ENCODE measurements at regions not wholly inside any gene's neighbourhood (a gene's known extent, or its start where the extent isn't known, plus 50 kb on each side); places are given as distances from the start of the nearest gene placed in this dataset.
"Not testable (repeated sequence)": the region's sequence is repeated elsewhere in the genome, so short reads cannot be mapped to it uniquely, and the experiment has no call there.

GRCh38 chr4:16415751-16416150 is 189.5 kb upstream of the TAPT1 start:
- ChIA-PET CTCF (no interaction called here), POLR2A (no interaction called here)
- TF ChIP-seq, protein P1, sequence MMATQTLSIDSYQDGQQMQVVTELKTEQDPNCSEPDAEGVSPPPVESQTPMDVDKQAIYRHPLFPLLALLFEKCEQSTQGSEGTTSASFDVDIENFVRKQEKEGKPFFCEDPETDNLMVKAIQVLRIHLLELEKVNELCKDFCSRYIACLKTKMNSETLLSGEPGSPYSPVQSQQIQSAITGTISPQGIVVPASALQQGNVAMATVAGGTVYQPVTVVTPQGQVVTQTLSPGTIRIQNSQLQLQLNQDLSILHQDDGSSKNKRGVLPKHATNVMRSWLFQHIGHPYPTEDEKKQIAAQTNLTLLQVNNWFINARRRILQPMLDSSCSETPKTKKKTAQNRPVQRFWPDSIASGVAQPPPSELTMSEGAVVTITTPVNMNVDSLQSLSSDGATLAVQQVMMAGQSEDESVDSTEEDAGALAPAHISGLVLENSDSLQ (IDR thresholded peaks at IDR 0.05), result no peak
- no peak for TF ChIP-seq NFRKB (IDR thresholded peaks at IDR 0.05)
- TF ChIP-seq CTBP1 (IDR thresholded peaks at IDR 0.05; ENCODE audit: borderline replicate concordance), result no peak
- no peak for TF ChIP-seq FOXK2 (IDR thresholded peaks at IDR 0.05)
- TF ChIP-seq BHLHE40 (IDR thresholded peaks at IDR 0.05; ENCODE audit: borderline replicate concordance), result no peak
- no peak for TF ChIP-seq SUZ12 (IDR thresholded peaks at IDR 0.05)
- DNase-seq (ENCODE audit: extremely low spot score), result no peak

GRCh38 chr4:16413814-16414555 is 187.7 kb upstream of the TAPT1 start:
- CTCF ChIA-PET, result no interaction called here
- TF ChIP-seq TARDBP (IDR thresholded peaks at IDR 0.05), result no peak
- no peak for TF ChIP-seq FOXM1 (IDR thresholded peaks at IDR 0.05; ENCODE audit: borderline replicate concordance)
- no peak for TF ChIP-seq SP1 (IDR thresholded peaks at IDR 0.05)
- TF ChIP-seq LEF1 (IDR thresholded peaks at IDR 0.05; ENCODE audit: borderline replicate concordance), result no peak
- no peak for TF ChIP-seq L3MBTL2 (conservative IDR thresholded peaks at IDR 0.05)
- no peak for TF ChIP-seq BHLHE40 (IDR thresholded peaks at IDR 0.05; ENCODE audit: borderline replicate concordance)
- no peak for TF ChIP-seq CTBP1 (IDR thresholded peaks at IDR 0.05; ENCODE audit: borderline replicate concordance)
- no peak for TF ChIP-seq FOXA1 (IDR thresholded peaks at IDR 0.05)
- TF ChIP-seq HDGF (IDR thresholded peaks at IDR 0.05; ENCODE audit: borderline replicate concordance), result no peak
- no peak for TF ChIP-seq ARNT (IDR thresholded peaks at IDR 0.05)
- TF ChIP-seq NFRKB (IDR thresholded peaks at IDR 0.05), result no peak
- no peak for TF ChIP-seq SUZ12 (IDR thresholded peaks at IDR 0.05)
- TF ChIP-seq, protein P1 (IDR thresholded peaks at IDR 0.05), result no peak
- TF ChIP-seq ELF4 (IDR thresholded peaks at IDR 0.05), result no peak
- no peak for TF ChIP-seq FOXK2 (IDR thresholded peaks at IDR 0.05)
- TF ChIP-seq ZNF384 (IDR thresholded peaks at IDR 0.05), result no peak
- no peak for DNase-seq (ENCODE audit: extremely low spot score)
- POLR2A ChIA-PET, result no interaction called here

DNA sequence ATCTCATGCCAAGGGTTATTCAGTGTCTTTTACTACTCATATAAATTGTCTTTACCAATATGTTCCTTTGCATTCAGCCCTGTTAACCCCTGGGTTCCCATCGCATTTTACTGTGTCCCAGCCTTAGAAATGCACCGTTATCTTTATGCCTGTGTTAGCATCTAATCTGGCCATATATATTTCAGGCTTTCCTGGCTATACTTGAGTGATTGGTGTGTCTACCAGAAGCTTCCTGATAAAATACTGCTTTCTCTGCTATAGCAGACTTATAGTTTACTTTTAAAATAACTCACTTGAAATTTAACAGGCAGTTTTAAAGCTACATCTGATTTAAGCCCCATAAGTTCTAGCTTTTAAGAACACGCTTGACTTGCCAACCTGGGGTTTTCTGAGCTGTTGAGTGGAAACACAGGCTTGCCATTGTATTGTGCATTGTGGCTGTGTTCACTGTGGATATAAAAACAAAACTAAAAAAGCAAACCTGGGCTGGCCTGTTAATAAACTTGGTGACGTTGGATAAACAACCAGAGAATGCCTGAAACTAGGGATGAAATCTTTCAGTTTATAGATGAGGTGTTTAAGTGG is 185.3 kb upstream of the TAPT1 start:
- POLR2A ChIA-PET, result no interaction called here
- TF ChIP-seq ZNF384 (IDR thresholded peaks at IDR 0.05), result no peak
- CTCF ChIA-PET, result no interaction called here
- DNase-seq (ENCODE audit: extremely low spot score), result no peak

DNA sequence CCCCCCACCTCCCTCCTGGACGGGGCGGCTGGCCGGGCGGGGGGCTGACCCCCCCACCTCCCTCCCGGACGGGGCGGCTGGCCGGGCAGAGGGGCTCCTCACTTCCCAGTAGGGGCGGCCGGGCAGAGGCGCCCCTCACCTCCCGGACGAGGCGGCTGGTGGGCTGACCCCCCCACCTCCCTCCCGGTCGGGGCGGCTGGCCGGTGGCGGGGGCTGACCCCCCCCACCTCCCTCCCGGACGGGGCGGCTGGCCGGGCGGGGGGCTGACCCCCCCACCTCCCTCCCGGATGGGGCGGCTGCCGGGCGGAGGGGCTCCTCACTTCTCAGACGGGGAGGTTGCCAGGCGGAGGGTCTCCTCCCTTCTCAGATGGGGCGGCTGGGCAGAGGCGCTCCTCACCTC is 166.9 kb upstream of the TAPT1 start:
- POLR2A ChIA-PET; DNase-seq (ENCODE audit: extremely low spot score); CTCF ChIA-PET: not testable (repeated sequence)

DNA sequence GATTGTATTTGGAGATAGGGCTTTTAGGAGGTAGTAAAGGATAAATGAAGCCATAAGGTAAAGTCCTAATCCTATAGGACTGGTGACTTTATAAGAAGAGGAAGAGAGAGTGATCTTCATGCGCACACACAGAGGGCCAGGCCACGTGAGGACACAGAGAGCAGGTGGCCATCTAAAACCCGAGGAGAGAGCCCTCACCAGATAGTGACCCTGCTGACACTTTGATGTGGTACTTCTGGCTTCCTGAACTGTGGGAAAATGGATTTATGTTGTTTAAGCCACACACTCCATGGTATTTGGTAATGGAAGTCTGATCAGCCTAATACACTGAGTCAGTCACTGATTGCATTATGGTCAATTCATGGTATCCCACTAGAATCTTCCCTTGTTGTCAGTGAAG is 164.9 kb upstream of the TAPT1 start:
- ChIA-PET CTCF (no interaction called here), POLR2A (no interaction called here)
- DNase-seq (ENCODE audit: extremely low spot score), result no peak
- TF ChIP-seq BHLHE40 (IDR thresholded peaks at IDR 0.05; ENCODE audit: borderline replicate concordance) (no peak), ELF4 (IDR thresholded peaks at IDR 0.05) (no peak), FOXA1 (IDR thresholded peaks at IDR 0.05) (no peak), CTBP1 (IDR thresholded peaks at IDR 0.05; ENCODE audit: borderline replicate concordance) (no peak), ZNF384 (IDR thresholded peaks at IDR 0.05) (no peak), FOXK2 (IDR thresholded peaks at IDR 0.05) (no peak), L3MBTL2 (conservative IDR thresholded peaks at IDR 0.05) (no peak)

DNA sequence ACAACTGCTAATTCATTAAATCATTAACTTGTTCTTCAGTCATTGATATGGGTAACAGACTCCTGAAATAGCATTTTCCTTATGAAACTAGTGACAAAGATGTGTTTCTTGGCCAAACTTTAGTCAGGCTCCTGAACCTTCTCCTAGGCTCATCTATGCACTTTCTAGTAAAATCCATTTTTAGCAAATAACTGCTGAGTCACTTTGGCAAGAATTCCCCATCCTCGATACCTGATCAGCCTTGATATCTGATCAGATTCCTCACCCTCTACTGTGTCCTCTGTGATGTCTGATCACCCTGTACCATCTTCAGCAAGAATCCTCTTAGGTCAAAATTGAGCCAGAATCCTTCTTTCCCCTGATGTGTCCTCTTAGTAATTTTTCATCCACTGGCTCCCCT is 161.2 kb upstream of the TAPT1 start:
- TF ChIP-seq CTBP1 (IDR thresholded peaks at IDR 0.05; ENCODE audit: borderline replicate concordance) (no peak), ZNF384 (IDR thresholded peaks at IDR 0.05) (no peak), SUZ12 (IDR thresholded peaks at IDR 0.05) (no peak), FOXK2 (IDR thresholded peaks at IDR 0.05) (no peak), LEF1 (IDR thresholded peaks at IDR 0.05; ENCODE audit: borderline replicate concordance) (no peak), BHLHE40 (IDR thresholded peaks at IDR 0.05; ENCODE audit: borderline replicate concordance) (no peak), NFRKB (IDR thresholded peaks at IDR 0.05) (no peak), FOXM1 (IDR thresholded peaks at IDR 0.05; ENCODE audit: borderline replicate concordance) (no peak), FOXA1 (IDR thresholded peaks at IDR 0.05) (no peak), HDGF (IDR thresholded peaks at IDR 0.05; ENCODE audit: borderline replicate concordance) (no peak), ELF4 (IDR thresholded peaks at IDR 0.05) (no peak)
- TF ChIP-seq, protein P1 (IDR thresholded peaks at IDR 0.05), result no peak
- POLR2A ChIA-PET, result no interaction called here
- CTCF ChIA-PET, result no interaction called here
- DNase-seq (ENCODE audit: extremely low spot score), result no peak

- DNase-seq (ENCODE audit: extremely low spot score), result no peak
- CTCF ChIA-PET, result no interaction called here
- TF ChIP-seq ZNF384 (IDR thresholded peaks at IDR 0.05), result no peak
- no peak for TF ChIP-seq FOXA1 (IDR thresholded peaks at IDR 0.05)
- no peak for TF ChIP-seq SP1 (IDR thresholded peaks at IDR 0.05)
- TF ChIP-seq ELF4 (IDR thresholded peaks at IDR 0.05), result no peak
- TF ChIP-seq SUZ12 (IDR thresholded peaks at IDR 0.05), result no peak
- no peak for TF ChIP-seq FOXK2 (IDR thresholded peaks at IDR 0.05)
- no peak for TF ChIP-seq FOXM1 (IDR thresholded peaks at IDR 0.05; ENCODE audit: borderline replicate concordance)
- POLR2A ChIA-PET, result no interaction called here
Measured at GRCh38 chr4:16386711-16387320, 160.5 kb upstream of the TAPT1 start.
